Eye (tissue), 1 donor: ENCODE measurements at regions not wholly inside any gene's neighbourhood (a gene's known extent, or its start where the extent isn't known, plus 50 kb on each side); places are given as distances from the start of the nearest gene placed in this dataset.

Experiments
- DNase-seq: peaks from one replicate; pipeline ENCODE4 v3.0.0-alpha.2; 2015

DNA sequence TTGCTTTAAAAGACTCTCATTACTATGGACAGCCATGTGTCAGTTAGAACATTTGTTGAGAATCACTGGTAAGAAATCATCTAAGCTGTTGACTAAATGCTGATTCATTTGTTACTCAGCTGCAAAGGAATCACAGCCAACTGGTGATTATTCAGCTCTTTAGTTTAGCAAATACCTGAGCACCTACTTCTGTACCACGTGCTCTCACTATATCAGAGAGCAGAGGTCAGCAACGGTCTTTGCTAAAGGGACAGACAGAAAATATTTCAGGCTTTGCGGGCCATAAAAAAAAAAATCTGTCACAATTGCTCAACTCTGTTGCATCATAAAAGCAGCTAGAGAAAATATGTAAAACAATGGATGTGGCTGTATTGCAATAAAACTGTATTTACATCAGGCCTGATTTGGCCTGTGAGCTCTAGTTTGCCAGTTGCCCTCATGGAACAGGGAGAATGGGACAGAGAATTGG is 377.6 kb downstream of the DNAH5 start:
- no peak for DNase-seq

DNA sequence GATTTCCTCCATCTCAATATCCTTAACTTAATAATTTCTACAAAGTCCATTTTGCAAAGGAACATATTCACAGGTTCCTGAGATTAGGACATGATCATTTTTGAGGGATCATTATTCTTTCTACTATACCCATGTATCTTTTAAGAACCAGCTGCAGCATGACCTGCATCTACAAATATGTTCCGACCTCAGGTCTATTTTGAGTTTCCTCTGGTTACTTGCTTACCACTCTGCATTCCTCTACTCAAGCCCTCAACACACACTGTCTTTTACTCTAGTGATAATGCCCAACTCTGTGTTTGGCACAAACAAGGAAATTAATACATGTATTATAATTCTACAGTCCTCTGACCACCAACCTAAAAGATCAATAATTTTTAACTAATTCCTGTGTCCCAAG is 386.1 kb downstream of the DNAH5 start:
- no peak for DNase-seq

DNA sequence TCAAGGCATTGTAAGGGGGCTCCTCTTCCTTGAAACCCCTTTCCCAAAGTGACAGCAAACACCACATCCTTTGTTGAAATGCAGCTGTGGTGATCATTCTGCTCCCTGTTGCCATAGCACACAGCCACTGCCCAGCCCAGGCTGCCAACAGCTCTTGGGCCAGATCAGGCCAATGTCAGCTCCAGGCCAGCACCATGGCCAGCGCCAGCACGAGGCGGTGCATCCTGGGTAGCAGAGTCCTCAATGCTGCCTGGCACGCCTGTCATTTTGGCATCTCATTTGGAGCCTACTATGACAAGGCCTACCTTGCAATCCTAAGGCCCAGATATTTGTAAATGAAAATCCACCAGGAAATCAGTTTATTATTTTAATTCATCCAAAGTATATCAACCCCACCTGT is 390.6 kb downstream of the DNAH5 start:
- peak; percentile 52 for DNase-seq

DNA sequence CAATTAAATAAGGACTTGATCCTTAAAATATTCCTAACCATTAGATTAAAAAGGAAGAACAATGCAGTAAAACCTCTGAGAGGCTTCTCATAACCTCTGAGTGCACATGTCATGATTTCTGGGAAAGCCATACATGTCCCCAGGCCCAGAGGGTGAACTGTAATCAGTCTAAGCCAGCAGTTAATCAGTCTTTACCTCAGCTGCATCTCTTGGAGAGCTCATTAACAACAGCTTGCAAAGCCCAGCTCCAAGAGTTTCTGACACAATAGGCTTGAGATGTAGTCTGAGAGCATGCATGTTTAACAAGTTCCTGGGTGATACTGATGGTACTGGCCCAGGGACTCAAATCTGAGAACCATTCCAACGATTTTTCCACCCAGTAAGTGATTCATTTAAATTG is 392.1 kb downstream of the DNAH5 start:
- no peak for DNase-seq

DNA sequence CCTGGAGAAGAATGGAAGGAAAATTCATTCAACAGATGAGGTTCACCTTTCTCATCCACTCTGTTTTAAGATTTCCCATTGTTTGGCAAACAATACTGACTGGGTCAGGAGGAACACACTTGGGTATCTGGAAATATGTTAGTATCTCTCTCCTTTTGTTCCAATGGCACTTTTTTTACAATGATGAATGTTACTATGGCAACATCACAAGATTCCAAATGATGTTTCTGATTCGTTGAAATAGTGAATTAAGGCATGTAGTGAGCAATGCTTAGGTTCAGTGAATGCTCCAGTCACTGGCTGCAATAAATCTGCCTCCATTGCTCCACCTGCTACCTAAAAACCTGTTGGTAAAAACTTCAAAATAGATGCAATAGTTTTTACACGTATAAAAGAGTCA is 392.8 kb downstream of the DNAH5 start:
- DNase-seq, result no peak

DNA sequence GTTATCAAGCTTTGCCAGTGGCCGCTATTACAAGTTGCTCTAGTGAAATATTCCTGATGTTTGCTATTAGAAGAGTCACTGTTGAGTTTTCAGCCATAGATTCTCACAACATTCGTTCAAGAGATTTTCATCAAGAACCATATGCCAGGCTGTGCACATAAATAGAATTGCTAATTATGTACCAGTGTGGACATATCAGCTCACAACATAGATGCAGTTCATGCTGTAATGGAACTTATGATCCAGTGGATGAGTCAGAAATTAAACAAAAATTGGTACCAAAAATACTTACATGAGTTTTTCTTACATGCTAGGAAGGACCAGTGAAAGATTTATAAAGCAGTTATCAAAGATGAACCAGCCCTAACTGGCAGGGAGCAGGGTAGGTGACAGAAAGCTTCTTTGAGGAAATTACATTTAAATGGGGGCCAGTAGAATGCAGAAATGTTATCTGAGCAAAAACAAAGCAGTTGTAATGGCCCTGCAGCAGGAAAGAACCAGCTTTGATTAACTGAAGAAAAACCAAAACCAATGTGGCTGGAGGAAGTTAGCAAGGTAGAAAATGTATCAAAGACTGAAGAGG is 404.2 kb downstream of the DNAH5 start:
- DNase-seq, result no peak

DNA sequence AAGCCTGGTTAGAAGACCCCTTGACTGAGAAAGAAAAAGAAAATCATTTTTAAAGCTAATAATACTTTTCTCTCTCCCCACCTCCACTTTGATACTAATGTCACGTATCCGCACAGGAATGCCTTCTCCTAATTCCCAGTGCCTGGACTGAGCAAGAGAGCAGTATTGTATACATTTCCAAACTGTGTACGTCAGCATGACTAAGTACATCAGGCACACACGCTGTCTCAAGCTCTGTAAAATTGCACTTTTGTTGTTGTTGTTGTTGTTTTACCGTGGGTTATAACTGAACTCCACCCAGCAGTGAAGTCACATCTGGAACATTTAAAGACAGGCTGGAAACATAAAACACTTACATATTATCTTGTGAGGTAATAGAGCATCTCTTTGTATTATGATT is 407.6 kb downstream of the DNAH5 start:
- no peak for DNase-seq

DNA sequence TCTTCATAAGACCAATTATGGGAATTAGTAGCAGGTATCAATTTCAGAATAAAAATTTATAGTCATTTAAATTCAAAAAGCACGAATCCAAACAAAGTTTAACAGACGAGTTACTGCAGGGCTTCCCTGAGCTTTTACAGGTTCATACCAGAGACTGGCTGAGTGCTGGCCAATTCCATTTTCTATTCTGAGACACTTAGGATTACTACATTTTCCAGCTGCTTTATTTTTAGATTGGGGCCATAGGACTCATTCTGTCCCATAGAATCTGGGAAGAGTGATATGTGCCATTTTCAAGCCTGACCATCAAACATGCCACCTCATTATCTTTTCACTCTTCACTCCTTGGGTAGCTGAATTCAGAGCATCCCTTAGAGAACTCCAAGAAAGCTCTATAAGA is 410.7 kb downstream of the DNAH5 start:
- no peak for DNase-seq

DNA sequence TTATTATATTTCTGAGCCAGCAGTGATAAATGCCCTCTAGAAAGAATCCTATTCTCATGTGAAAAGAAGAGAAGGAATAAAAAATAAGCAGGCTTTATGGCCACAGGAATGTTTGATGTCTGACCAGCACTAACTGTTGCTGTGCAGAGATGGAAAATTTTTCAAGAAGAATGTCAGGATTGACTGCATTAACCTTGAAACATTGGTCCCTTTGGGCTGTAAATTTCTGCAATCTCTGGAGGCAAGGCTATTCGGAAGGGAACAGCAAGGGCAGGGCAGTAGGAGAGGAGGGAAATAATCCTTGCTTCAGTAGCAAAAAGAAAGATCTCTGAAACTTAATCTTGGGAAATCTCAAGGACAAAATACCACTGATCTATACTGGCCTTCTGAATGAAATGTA is 415.2 kb downstream of the DNAH5 start:
- no peak for DNase-seq

DNA sequence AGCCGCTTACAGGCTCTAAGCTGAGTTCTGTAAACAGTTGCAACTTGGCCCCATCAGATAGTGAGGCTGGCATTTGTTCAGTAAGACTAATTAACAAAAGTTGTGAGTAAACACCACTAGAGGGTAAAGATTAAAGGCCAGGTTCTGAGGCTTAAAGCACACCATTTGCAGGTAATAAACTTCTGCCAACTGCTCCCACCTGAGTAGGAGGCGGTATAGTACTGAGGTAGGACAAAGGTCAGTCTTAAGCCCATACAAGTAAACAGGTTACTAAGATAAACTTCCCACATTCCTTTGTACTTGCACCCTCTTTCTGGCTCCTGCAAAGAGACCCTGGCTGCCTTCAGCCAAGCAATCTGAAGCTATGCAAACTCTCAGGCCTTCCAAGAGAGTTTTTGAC is 419.6 kb downstream of the DNAH5 start:
- no peak for DNase-seq

DNA sequence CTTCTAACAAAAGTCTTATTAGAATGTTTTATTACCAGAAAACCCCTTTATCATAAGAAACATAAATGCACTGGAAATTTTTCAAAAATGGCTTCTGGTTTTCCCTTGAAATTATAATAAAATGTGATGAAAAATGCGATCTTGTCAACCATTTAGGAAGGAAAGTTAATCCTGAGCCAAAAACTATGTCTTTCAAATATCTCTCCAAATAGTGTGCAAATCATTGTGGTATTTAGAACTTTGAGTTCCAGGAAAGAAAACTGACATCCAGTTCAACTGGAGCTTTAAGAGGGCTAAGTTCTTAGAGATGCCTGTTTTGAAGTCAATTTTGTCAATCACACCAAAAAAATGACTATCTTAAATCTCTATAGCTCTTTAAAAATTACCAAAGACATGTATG is 425.4 kb downstream of the DNAH5 start:
- DNase-seq, result no peak

DNA sequence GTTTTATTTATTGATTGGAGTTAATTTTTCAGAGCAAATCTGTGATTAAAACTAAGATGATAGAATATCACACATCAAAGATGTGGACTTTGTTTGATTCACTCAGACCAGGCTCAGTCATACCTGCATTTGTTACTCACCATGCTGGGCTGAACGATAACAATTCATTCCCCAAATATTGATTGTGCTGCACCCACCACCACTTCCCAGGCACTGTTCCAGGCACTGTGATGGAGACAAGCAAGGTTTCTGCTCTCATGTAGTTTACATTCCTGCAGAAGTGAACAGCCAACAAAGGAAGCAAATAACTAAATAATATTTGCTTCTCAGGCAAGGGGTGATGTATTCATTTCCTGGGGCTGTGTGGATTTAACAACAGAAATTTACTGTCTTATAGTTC is 428.3 kb downstream of the DNAH5 start:
- no peak for DNase-seq

DNA sequence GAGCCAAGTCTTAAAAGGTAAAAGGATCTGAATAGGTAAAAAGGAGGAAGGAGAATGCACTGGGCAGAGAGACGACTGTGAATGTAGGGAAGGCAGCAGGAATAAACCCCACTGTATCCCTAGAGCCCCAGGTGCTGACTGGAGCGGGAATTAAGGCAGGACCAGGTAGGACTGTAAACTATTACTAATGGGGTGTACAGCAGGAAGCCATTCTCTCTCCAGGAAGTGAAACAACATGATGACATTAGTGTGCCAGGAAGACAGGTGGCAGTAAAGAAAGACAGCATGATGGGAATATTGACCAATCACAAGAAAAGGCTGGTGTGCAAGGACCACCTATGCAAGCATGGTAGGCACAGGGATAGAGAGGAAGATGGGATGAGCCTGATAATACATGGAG is 433.0 kb downstream of the DNAH5 start:
- no peak for DNase-seq

DNA sequence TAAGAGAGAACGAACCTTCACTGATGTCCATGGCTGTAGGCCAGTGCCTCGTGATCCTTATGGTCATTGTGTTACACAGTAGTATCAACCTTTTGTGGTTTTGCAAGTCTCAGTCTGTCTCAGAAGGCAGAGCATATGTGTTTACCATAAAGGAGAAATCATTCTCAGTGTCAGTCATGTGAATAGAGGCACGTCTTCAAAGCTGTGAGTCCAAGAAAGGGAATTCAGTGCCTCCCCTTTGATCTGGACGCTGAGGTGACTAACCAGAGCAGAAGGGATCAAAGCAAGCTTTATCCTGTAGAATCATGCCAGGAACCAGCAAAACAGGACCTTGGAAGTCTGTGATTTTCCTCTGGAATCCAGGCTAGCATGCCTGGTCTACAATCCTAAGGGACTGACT is 433.9 kb downstream of the DNAH5 start:
- no peak for DNase-seq

DNA sequence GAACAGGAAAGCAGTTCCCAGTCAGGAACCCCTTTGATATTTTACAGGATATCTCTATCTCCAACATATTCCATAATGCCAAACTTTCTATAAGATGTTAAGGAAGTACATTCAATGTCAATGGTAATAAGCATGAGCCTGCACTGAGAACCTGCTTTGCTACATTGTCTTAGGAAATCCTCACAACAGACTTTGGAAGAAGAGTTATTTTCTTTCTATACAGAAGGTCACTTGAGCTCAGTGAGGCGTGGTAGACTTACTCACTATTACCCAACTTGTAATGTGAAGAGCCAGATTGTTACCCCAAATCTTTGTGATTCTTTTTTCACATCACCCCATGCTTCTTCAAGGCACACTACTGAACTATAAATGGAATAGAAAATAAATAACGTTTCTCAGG is 435.9 kb downstream of the DNAH5 start:
- DNase-seq, result no peak

DNA sequence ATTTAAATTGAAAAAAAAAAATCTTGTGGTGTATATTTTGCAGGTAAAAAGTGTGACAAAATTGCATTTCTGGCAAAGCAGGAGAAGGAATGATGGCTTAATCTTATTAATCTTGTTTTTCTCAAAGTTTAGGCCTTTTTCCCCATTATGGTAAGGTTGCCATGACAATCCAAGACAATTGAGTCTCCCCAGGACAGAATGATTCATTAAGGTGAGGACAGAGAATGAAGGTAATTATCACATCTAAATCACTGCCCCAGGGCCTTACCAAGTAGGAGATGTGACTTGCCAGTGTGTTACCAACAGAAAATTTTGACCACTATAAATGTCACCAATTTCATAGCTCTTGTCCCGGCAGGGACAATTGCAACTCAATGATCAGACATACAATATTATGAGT is 439.2 kb downstream of the DNAH5 start:
- no peak for DNase-seq

DNA sequence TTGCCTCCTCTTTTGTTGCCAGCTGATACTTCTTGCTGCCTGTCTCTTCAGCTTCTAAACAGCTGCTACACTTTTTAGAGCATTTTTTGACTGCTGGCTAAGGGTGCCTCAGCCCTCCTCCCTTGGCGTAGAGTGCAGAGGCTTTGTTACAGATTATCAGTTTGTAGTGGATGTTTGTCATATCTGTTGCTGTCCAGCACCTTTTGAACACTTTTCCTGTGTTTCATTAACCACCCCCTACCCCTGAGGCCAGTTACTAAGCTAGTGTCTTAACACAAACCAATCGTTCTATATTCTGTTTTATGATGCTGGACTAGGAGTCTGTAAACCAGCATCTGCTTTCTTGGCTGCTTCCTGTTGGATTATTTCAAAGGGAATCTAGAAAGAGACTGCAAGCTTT is 441.5 kb downstream of the DNAH5 start:
- DNase-seq, result no peak

DNA sequence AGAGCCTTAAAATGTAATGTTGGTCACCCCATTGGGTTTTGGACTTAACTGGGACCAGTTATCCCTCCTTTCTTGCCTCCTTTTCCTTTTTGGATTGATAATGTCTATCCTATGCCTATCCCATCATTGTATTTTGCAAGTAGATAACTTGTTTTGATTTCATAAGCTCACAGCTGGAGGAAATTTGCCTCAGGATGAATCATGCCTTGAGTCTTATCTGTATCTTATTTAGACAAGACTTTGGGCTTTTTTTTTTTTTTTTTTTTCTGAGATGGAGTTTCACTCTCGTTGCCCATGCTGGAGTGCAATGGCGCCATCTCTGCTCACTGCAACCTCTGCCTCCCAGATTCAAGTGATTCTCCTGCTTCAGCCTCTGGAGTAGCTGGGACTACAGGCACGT is 443.3 kb downstream of the DNAH5 start:
- DNase-seq, result no peak

DNA sequence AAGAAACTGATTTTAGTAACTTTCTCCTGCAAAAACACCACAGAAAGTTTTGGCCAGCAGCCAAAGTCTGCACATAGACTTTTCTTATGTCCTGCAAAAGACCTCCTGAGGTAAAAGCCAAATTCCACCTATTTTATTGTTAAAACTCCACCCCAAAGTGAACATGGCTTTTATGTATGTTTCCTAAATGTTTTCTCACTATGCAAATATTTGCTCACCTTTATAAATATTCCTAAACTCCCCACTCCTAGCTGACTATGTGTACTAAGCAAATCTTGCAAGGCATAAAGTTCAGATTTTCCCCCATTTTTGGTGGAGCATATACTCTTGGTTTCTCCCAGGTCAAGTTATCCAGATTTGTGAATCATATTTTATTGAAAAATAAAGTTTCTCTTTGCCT is 446.2 kb downstream of the DNAH5 start:
- no peak for DNase-seq

DNA sequence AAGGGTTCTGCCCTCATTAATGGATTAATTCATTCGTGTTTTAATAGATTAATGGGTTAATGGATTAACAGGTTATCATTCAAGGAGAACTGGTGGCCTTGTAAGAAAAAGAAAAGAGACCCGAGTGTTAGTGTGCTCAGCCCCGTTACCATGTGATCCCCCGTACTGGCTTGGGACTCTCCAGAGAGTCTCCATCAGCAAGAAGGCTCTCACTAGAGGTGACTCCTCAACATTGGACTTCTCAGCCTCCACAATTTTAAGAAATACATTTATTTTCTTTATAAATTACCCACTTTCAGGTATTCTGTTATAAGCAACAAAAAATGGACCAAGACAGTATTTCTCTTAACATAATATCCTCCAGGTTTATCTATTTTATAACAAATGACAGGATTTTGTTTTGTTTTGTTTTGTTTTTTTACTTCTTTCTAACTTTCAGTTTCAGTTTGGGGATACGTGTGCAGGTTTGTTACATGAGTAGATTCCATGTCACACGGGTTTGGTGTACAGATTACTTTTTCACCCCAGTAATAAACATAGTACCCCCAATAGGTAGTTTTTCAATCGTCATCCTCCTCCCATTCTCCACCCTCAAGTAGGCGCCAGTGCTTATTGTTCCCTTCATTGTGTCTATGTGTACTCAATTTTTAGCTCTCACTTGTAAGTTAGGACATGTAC is 456.1 kb downstream of the DNAH5 start:
- no peak for DNase-seq

DNA sequence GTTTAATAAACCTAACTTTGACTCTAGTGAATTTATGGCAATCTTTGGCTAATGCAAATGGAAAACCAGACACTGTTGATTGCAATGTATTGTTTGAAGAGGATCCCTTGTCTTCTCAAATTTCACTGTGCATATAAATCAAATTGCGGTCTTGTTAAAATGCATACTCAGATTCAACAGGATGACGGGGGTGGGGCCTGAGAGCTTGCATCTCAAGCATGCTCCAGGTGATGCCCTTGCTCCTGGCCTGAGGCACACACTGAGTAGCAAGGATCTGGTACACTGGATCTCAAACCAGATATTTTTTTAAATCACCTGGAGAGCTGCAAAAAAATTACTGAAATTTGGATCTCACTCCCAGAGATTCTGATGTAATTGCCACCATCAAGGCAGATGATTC is 463.7 kb downstream of the DNAH5 start:
- no peak for DNase-seq

DNA sequence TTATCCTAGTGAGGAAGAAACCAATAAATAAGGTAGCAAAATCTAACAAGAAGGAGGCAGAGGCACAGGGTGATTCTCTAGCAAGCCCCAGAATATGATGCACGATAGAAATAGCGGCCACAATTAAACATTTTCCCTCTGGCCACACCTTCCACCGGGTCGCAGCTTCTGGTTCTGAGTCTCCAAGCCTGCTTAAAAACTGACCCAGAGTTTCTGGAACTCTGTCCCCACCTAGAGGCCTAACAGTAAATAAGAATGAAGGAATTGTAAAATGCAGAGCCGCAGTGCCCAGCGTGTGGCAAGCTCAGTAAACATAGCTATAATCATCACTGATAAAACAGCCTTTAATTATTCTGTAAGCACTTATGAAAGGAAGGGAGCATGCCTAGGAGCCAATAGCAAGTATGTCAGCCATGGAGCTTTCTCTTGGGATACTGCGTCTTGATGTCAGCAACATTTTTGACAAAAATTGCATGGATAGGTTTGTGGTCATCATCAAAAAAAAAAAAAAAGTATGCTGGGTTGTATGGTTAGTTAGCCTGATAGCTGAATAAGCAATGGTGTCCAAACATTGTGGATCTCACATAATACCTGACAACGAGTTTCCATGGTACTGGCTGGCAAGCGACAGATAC is 465.5 kb downstream of the DNAH5 start:
- DNase-seq, result peak; percentile 82

DNA sequence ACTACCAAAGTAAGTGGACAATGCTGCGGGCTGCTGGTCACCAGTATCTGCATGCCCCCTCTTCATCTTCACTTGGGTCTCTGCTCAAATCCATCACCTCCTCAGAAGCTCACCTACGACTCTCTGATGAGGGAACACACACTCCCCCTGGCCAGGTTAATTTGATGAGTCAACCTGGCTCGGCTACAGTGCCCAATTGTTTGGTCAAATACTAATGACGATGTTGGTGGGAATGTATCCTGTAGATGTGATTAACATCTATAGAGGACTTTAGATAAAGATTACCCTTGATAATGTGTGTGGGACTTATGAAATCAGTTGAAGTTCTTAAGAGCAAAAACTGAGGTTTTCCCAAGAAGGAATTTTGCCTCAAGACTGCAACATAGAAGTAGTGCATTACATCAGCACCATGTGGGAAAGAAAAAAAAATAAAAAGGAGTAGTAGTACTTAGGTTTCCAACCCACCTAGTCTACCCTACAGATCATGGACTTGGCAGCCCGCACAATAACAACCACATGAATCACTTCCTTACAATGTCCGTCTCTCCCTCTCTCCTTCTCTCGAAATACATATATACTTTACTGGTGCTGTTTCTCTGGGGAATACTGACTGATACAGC is 467.3 kb downstream of the DNAH5 start:
- no peak for DNase-seq

DNA sequence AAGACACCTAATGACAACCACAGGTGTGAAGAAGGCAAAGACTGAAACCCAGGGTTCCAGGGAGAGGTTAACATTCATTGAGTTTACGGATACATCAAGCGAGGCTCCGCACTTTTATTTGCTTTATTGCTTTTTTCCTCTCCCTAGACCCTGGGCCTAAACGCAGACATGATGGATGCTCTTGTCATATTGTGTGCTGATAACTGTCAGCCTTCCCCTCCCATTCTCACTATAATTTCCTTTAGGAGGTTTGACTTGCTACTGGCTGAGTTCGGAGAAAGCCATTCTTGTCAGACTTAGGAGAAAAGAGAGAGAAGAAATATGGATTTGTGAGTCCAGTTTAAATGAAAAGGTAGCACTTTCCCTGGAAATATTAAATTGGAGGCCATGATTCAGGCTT is 471.6 kb downstream of the DNAH5 start:
- no peak for DNase-seq
